ENCODE measurements at regions not wholly inside any gene's neighbourhood (a gene's known extent, or its start where the extent isn't known, plus 50 kb on each side); places are given as distances from the start of the nearest gene placed in this dataset.

DNA sequence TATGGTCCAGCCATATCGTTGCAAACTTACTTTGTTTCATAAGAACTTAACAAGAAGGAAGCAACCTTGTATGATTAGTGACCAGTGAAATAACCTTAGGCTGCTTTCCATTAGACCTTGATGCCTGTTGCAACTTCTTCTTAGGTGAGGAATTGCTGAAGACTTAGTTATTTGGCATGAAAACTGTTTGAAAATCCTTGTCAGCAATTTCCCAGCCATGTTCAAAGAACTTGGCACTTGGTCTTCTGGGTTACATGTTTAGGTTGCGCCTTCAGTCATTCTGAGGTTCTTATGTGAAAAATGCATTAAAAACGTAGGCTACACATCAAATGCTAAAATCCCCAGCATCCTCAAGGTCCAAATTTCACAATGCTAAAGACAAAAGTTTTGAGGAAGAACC lies 232.0 kb upstream of the CEP162 start:
- TF ChIP-seq, protein P1, sequence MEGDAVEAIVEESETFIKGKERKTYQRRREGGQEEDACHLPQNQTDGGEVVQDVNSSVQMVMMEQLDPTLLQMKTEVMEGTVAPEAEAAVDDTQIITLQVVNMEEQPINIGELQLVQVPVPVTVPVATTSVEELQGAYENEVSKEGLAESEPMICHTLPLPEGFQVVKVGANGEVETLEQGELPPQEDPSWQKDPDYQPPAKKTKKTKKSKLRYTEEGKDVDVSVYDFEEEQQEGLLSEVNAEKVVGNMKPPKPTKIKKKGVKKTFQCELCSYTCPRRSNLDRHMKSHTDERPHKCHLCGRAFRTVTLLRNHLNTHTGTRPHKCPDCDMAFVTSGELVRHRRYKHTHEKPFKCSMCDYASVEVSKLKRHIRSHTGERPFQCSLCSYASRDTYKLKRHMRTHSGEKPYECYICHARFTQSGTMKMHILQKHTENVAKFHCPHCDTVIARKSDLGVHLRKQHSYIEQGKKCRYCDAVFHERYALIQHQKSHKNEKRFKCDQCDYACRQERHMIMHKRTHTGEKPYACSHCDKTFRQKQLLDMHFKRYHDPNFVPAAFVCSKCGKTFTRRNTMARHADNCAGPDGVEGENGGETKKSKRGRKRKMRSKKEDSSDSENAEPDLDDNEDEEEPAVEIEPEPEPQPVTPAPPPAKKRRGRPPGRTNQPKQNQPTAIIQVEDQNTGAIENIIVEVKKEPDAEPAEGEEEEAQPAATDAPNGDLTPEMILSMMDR (IDR thresholded peaks at IDR 0.05): no peak
- TF ChIP-seq POLR2A (IDR thresholded peaks at IDR 0.05): no peak

Data from gastroesophageal sphincter (tissue), 3 donors.